ENCODE measurements at regions not wholly inside any gene's neighbourhood (a gene's known extent, or its start where the extent isn't known, plus 50 kb on each side); places are given as distances from the start of the nearest gene placed in this dataset.

DNA sequence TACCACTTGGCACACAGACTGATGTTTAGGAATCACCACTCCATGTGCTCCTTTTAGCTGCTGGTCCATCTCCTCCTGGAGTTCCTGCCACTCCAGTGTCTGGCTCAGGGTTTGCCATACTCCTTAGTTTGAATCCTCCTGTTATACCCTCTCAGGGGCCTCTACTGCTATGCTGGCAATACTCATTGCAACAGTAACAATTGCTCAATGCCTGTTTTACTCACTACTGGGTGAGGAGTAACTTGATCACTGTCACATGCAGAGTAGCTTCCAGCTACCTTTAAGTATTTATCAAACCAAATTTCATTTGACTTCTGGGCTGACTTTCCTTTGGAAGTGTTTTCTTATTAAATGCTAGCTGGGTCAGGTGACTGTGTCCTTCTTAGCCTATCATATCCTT is 107.2 kb upstream of the WLS start:
- no peak overlapping the region for H3K4me3 ChIP-seq (ENCODE audit: low read length)
- no peak for DNase-seq (ENCODE audit: low read depth)
- TF ChIP-seq, protein P1, sequence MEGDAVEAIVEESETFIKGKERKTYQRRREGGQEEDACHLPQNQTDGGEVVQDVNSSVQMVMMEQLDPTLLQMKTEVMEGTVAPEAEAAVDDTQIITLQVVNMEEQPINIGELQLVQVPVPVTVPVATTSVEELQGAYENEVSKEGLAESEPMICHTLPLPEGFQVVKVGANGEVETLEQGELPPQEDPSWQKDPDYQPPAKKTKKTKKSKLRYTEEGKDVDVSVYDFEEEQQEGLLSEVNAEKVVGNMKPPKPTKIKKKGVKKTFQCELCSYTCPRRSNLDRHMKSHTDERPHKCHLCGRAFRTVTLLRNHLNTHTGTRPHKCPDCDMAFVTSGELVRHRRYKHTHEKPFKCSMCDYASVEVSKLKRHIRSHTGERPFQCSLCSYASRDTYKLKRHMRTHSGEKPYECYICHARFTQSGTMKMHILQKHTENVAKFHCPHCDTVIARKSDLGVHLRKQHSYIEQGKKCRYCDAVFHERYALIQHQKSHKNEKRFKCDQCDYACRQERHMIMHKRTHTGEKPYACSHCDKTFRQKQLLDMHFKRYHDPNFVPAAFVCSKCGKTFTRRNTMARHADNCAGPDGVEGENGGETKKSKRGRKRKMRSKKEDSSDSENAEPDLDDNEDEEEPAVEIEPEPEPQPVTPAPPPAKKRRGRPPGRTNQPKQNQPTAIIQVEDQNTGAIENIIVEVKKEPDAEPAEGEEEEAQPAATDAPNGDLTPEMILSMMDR (conservative IDR thresholded peaks at IDR 0.05; ENCODE audit: low read depth, low read length), result no peak

DNA sequence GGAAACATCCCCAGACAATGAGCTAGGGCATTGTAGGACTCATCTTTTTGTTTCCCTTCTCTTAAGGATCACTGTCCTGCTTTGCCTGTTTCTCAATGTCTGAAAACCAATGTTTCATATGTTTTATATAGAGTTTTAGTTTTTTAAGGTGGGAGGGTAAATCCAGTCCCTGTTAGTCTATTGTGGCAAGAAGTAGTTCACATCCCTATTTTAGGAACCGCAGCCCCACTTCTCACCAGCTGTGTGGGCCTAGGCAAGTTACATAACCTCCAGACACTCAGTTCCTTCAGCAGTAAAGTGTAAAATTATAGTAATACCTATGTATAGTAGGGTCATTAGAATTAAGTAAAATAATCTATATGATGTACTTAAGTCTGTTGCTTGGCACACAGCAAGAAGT is 105.8 kb upstream of the WLS start:
- no peak overlapping the region for H3K4me3 ChIP-seq (ENCODE audit: low read length)
- no peak for DNase-seq (ENCODE audit: low read depth)
- TF ChIP-seq, protein P1 (conservative IDR thresholded peaks at IDR 0.05; ENCODE audit: low read depth, low read length), result no peak

DNA sequence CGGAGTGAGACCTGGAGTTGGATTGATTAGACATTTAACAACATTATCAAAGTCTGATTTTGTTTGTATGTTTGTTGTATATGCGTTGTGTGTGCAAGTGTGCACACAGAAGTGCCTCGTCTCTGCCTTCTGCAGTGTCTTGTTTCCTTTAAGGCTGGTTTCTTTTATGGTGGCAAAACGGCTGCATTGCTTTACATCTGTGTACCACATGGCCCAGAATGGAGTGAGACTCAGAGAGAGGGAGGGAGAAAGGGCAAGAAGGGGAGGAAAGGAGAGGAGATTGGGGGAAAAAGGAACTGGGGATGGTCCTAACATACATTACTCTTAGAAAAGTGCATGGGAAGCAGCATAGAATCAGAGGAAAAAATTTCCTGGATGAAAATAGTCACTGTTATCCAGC is 99.7 kb upstream of the WLS start:
- TF ChIP-seq, protein P1 (conservative IDR thresholded peaks at IDR 0.05; ENCODE audit: low read depth, low read length), result no peak
- no peak overlapping the region for H3K4me3 ChIP-seq (ENCODE audit: low read length)
- no peak for DNase-seq (ENCODE audit: low read depth)

DNA sequence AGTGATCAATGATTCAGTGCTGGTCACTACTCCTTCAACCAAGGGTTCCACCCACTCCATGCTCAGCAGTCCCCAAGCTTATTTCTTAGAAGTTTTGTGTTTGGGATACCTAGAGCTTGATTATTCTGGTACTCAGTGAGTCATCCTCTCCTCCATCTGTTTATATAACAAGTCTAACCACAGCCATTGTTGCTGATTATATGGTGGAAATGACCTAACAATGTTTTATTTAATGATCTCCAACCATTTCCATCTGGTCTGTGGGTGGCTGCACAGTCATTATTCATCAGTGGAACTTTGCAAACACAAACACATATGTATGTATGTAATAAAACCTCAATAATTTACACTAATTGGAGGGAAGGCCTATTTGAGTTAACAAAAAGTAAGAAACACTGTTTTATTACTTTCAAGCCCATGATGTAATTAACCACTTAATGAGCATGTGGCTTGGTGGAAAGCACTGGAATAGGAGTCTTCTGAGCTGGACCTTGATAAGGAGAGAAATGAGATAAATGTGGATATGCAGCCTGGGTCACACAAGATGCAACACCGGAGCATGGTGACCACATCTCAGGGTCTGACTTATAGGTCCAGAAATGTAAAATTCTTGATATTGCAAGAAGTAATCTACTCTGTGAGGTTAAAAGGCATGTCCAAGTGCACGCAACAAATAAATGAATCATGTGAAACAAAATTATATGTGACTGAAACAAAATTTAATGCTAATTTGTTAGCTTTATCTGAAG is 99.0 kb upstream of the WLS start:
- no peak for DNase-seq (ENCODE audit: low read depth)
- TF ChIP-seq, protein P1 (conservative IDR thresholded peaks at IDR 0.05; ENCODE audit: low read depth, low read length), result no peak
- no peak overlapping the region for H3K4me3 ChIP-seq (ENCODE audit: low read length)

DNA sequence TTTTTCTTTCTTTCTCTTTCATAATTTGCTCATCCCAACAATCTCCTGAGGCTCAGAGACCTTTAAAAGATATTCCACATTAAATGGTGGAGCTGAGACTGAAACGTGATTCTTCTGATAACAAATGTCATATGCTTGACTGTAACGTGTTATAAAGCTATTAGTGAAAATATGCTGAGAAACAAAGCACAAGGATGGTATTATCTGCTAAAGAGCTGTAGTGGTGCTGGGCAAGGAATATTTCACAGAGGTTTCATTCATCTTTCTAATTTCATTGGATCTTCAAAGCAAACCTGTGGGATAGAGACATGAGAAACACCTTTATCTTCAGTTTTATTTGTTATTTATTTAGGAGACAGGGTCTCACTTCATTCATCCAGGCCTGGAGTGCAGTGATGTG is 98.1 kb upstream of the WLS start:
- TF ChIP-seq, protein P1 (conservative IDR thresholded peaks at IDR 0.05; ENCODE audit: low read depth, low read length), result no peak
- DNase-seq (ENCODE audit: low read depth), result no peak
- H3K4me3 ChIP-seq (ENCODE audit: low read length), result no peak overlapping the region

DNA sequence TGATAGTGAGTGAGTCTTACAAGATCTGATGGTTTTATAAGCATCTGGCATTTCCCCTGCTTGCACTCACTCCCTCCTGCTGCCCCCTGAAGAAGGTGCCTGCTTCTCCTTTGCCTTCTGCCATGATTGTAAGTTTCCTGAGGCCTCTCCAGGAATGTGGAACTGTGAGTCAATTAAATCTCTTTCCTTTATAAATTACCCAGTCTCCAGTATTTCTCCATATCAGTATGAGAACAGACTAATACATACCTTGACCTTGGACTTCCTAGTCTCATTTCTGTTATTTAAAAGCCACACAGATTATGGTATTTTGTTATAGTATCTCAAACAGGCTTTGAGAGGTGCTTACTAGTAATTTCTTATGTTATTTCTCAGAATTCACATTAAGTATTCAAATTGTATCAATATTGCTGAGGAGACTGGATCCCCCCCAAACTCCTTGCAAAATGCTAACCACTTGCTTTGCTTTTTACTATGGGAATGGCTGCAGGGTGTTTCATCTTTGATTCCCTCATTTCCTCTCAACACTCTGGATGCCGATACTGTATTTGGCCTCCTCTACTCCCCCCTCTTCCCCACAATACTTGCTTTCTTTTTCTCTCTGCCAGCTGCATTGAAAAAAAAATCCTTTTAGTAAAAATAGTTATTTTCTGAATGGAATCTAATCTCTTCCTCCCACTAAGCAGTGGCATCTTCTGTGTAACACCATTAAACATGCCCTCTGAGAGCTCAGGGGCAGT is 96.9 kb upstream of the WLS start:
- no peak for DNase-seq (ENCODE audit: low read depth)
- H3K4me3 ChIP-seq (ENCODE audit: low read length), result no peak overlapping the region
- TF ChIP-seq, protein P1 (conservative IDR thresholded peaks at IDR 0.05; ENCODE audit: low read depth, low read length), result no peak

DNA sequence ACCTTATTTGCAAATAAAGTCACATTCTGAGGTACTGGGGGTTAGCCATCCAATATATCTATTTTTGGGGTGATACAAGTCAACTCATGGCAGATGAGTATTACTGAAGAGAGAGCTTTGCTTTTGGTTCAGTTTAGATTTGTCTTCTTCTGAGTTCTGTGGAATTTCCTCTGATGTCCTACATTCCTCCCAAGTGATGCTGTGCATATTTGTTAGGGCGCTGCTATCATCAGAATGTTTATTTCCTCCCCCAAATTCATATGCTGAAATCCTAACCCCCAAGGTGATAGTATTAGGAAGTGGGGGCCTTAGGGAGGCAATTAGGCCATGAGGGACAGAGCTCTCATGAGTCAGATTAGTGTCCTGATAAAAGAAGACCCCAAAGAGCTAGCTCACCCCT is 96.2 kb upstream of the WLS start:
- no peak overlapping the region for H3K4me3 ChIP-seq (ENCODE audit: low read length)
- TF ChIP-seq, protein P1 (conservative IDR thresholded peaks at IDR 0.05; ENCODE audit: low read depth, low read length), result no peak
- DNase-seq (ENCODE audit: low read depth), result no peak
